Left lung (tissue), 4 donors: ENCODE measurements at regions not wholly inside any gene's neighbourhood (a gene's known extent, or its start where the extent isn't known, plus 50 kb on each side); places are given as distances from the start of the nearest gene placed in this dataset.
"Not testable (repeated sequence)": the region's sequence is repeated elsewhere in the genome, so short reads cannot be mapped to it uniquely, and the experiment has no call there.

Experiments
- ATAC-seq: fragments of 200-7000 bp; cut with Tn5 transposase; one replicate; pipeline ENCODE4 v1.9.1; 2020; ENCODE audit warnings: moderate library complexity
- DNase-seq, 4 donors: peaks; one replicate each; pipeline ENCODE4 v3.0.0-alpha.2; 2013 to 2020
- H3K27ac ChIP-seq, 2 donors: fragments of 200-600 bp; sonication (generic) in 1 of 2; one replicate each; pipeline versions ENCODE4 v1.5.0 to v1.8.0; 2020 to 2021
- H3K27me3 ChIP-seq, 2 donors: fragments of 200-600 bp; sonication (generic) in 1 of 2; one replicate each; pipeline versions ENCODE4 v1.5.0 to v1.8.0; 2020 to 2021
- H3K36me3 ChIP-seq, 2 donors: fragments of 200-600 bp; sonication (generic) in 1 of 2; one replicate each; pipeline versions ENCODE4 v1.5.0 to v1.8.0; 2020 to 2021
- H3K4me1 ChIP-seq, 2 donors: fragments of 200-600 bp; one replicate each; pipeline ENCODE4 v1.8.0; 2021
- H3K4me3 ChIP-seq, 2 donors: fragments of 200-600 bp; sonication (generic) in 1 of 2; one replicate each; pipeline versions ENCODE4 v1.5.0 to v1.8.0; 2020 to 2021; ENCODE audit warnings: mild to moderate bottlenecking in 1 of 2
- H3K9me3 ChIP-seq, 2 donors: fragments of 200-600 bp; sonication (generic) in 1 of 2; one replicate each; pipeline versions ENCODE4 v1.5.0 to v1.8.0; 2020 to 2021
- intact Hi-C, 2 donors: fragments of 100-400 bp; cut with DNase I; formaldehyde crosslinking; loops; one replicate each; pipeline versions ENCODE4 v1.11.2 to v1.14.2; 2022
- TF ChIP-seq, protein P1 (sequence below), 2 donors: fragments of 200-600 bp; sonication (generic) in 1 of 2; IDR thresholded peaks; one replicate each; pipeline versions ENCODE4 v1.5.0 to v1.8.0; 2021; ENCODE audit warnings: antibody characterized with exemption in 2 of 2
- donor health status: DM: no; HTN: yes; CAD: no.
- donor health status: DM: no; HTN: no; CAD: no.

- H3K27ac ChIP-seq, H3K4me1 ChIP-seq, H3K27me3 ChIP-seq, ATAC-seq, H3K4me3 ChIP-seq, H3K36me3 ChIP-seq, intact Hi-C loops: not testable (repeated sequence)
- peak in 1 of 4 donors; percentile 70 for DNase-seq
- H3K9me3 ChIP-seq, result peaks cover 0 to 38% of the 10 kb centered on the region in 2 donors
These were observed 51.4 kb upstream of the INPP4B start for GRCh38 chr4:142897518-142897917.

GRCh38 chr4:142900622-142901021 lies 54.5 kb upstream of the INPP4B start:
- H3K4me1 ChIP-seq, result no peaks in the 10 kb centered on the region

GRCh38 chr4:142901166-142901662 lies 55.1 kb upstream of the INPP4B start:
- TF ChIP-seq, protein P1, sequence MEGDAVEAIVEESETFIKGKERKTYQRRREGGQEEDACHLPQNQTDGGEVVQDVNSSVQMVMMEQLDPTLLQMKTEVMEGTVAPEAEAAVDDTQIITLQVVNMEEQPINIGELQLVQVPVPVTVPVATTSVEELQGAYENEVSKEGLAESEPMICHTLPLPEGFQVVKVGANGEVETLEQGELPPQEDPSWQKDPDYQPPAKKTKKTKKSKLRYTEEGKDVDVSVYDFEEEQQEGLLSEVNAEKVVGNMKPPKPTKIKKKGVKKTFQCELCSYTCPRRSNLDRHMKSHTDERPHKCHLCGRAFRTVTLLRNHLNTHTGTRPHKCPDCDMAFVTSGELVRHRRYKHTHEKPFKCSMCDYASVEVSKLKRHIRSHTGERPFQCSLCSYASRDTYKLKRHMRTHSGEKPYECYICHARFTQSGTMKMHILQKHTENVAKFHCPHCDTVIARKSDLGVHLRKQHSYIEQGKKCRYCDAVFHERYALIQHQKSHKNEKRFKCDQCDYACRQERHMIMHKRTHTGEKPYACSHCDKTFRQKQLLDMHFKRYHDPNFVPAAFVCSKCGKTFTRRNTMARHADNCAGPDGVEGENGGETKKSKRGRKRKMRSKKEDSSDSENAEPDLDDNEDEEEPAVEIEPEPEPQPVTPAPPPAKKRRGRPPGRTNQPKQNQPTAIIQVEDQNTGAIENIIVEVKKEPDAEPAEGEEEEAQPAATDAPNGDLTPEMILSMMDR (IDR thresholded peaks at IDR 0.05), result no peak
- Histone ChIP-seq H3K36me3 (no peaks in the 10 kb centered on the region), H3K27me3 (no peaks in the 10 kb centered on the region), H3K4me1 (no peaks in the 10 kb centered on the region), H3K27ac (no peak overlapping the region), H3K4me3 (no peak overlapping the region), H3K9me3 (peaks cover 0 to 26% of the 10 kb centered on the region in 2 donors)
- intact Hi-C loops, result no loop called here
- DNase-seq (no peak), ATAC-seq (no peak)

More at GRCh38 chr4:142900622-142901021, 54.5 kb upstream of the INPP4B start:
- no peak for ATAC-seq
- H3K9me3 ChIP-seq, result peaks cover 0 to 23% of the 10 kb centered on the region in 2 donors
- TF ChIP-seq, protein P1 (IDR thresholded peaks at IDR 0.05), result no peak
- DNase-seq, result peak in 1 of 4 donors; percentile 32
- intact Hi-C loops, result no loop called here
- no peaks in the 10 kb centered on the region for H3K36me3 ChIP-seq
- no peaks in the 10 kb centered on the region for H3K27me3 ChIP-seq
- no peak overlapping the region for H3K4me3 ChIP-seq
- H3K27ac ChIP-seq, result no peak overlapping the region

DNA sequence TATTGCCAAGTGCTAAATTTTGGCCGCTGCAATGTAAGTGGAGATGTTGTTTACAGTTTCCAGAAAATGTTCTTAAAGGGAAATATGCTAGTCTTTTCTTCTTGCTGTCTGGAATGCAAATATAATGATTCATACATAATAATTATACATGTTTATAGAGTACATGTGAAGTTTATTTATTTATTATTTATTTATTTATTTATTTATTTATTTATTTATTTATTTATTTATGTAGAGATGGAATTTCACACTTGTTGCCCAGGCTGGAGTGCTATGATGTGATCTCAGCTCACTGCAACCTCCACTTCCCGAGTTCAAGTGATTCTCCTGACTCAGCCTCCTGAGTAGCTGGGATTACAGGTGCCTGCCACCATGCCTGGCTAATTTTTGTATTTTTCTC lies 57.5 kb upstream of the INPP4B start:
- DNase-seq, H3K27me3 ChIP-seq, H3K36me3 ChIP-seq, H3K4me1 ChIP-seq, intact Hi-C loops, H3K4me3 ChIP-seq, ATAC-seq, H3K27ac ChIP-seq: not testable (repeated sequence)
- H3K9me3 ChIP-seq, result peaks cover 0 to 12% of the 10 kb centered on the region in 2 donors

- no peaks in the 10 kb centered on the region for H3K27me3 ChIP-seq
- H3K9me3 ChIP-seq, result peaks cover 0 to 5% of the 10 kb centered on the region in 2 donors
- H3K4me1 ChIP-seq, result no peaks in the 10 kb centered on the region
- H3K36me3 ChIP-seq, result no peaks in the 10 kb centered on the region
- ATAC-seq (no peak), DNase-seq (no peak)
- no peak overlapping the region for H3K4me3 ChIP-seq
- no peak overlapping the region for H3K27ac ChIP-seq
- intact Hi-C loops, result no loop called here
- TF ChIP-seq, protein P1 (IDR thresholded peaks at IDR 0.05), result no peak
These were observed 63.8 kb upstream of the INPP4B start for GRCh38 chr4:142909908-142910307.

- DNase-seq (no peak), ATAC-seq (no peak)
- TF ChIP-seq, protein P1 (IDR thresholded peaks at IDR 0.05), result no peak
- Histone ChIP-seq H3K4me1 (no peaks in the 10 kb centered on the region), H3K27me3 (no peaks in the 10 kb centered on the region), H3K9me3 (no peaks in the 10 kb centered on the region), H3K36me3 (no peaks in the 10 kb centered on the region), H3K27ac (no peak overlapping the region), H3K4me3 (no peak overlapping the region)
- intact Hi-C loops, result no loop called here
These were observed 66.9 kb upstream of the INPP4B start for GRCh38 chr4:142913034-142913433.
